ENCODE measurements at regions not wholly inside any gene's neighbourhood (a gene's known extent, or its start where the extent isn't known, plus 50 kb on each side); places are given as distances from the start of the nearest gene placed in this dataset.

DNA sequence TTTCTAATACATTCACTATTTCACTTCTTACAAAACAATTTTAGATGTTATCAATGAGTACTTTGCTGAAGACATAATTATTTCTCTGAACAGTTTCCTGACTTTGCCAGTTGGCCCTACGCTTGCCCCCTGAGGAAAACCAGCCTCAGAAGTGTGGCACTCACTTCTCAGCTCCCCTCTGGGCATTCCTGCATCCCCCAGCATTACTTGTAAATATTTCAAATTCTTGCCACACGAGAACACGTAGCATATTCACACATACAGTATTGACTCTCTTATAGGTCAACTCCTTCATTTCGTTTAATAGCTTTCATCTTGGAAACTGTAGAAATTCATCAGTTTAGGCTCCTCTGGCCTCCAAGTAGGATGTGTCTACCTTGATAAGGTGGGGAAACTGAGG is 65.2 kb downstream of the OTX2 start:
- Histone ChIP-seq H3K4me3 (ENCODE audit: low read depth, low read length, poor library complexity, severe bottlenecking) (no peak overlapping the region), H3K27ac (ENCODE audit: low read depth, low read length, poor library complexity, severe bottlenecking) (no peak overlapping the region), H3K4me1 (ENCODE audit: insufficient read depth, low read length, poor library complexity, severe bottlenecking) (no peaks in the 10 kb centered on the region), H3K27me3 (replicated peaks; ENCODE audit: insufficient read depth, low read depth, low read length, poor library complexity) (no peaks in the 10 kb centered on the region), H3K9me3 (ENCODE audit: low read depth, low read length, poor library complexity, severe bottlenecking) (no peaks in the 10 kb centered on the region), H3K36me3 (ENCODE audit: insufficient read depth, low read length, poor library complexity, severe bottlenecking) (no peaks in the 10 kb centered on the region)
- DNase-seq (ENCODE audit: low spot score): peak; percentile 4
- intact Hi-C loops (cut with micrococcal nuclease; ENCODE audit: unreplicated experiment): no loop called here
- BruUV-seq (replicated peaks): no TSS peak
- ChIA-PET POLR2A (ENCODE audit: low non-redundant PET) (no interaction called here), CTCF (no interaction called here)
- TF ChIP-seq EZH2 (IDR thresholded peaks at IDR 0.05; ENCODE audit: borderline replicate concordance, low read depth, low read length, poor library complexity, severe bottlenecking): no peak

DNA sequence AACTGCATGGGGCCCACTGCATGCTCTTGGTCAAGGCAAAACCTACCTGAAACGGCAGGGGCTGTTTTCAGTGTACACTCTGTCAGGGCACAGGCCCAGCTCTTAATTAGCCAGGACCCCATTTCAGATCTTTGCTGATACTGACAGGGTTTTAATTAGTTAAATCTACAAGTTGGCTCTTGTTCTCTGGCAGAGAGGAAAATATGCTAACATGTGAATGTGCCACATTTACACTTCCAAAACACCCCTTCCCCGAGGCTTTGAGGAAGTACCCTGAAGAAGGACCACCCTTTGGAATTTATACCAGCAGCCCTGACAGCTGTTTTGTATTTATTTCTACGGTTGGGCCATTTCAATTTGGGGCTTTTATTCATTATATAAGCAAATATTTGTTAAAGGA is 66.3 kb downstream of the OTX2 start:
- no peak for DNase-seq (ENCODE audit: low spot score)
- Histone ChIP-seq H3K9me3 (ENCODE audit: low read depth, low read length, poor library complexity, severe bottlenecking) (no peaks in the 10 kb centered on the region), H3K27ac (ENCODE audit: low read depth, low read length, poor library complexity, severe bottlenecking) (no peak overlapping the region), H3K4me3 (ENCODE audit: low read depth, low read length, poor library complexity, severe bottlenecking) (no peak overlapping the region), H3K4me1 (ENCODE audit: insufficient read depth, low read length, poor library complexity, severe bottlenecking) (no peaks in the 10 kb centered on the region), H3K36me3 (ENCODE audit: insufficient read depth, low read length, poor library complexity, severe bottlenecking) (no peaks in the 10 kb centered on the region), H3K27me3 (replicated peaks; ENCODE audit: insufficient read depth, low read depth, low read length, poor library complexity) (no peaks in the 10 kb centered on the region)
- TF ChIP-seq EZH2 (IDR thresholded peaks at IDR 0.05; ENCODE audit: borderline replicate concordance, low read depth, low read length, poor library complexity, severe bottlenecking): no peak
- TF ChIP-seq, protein P1, sequence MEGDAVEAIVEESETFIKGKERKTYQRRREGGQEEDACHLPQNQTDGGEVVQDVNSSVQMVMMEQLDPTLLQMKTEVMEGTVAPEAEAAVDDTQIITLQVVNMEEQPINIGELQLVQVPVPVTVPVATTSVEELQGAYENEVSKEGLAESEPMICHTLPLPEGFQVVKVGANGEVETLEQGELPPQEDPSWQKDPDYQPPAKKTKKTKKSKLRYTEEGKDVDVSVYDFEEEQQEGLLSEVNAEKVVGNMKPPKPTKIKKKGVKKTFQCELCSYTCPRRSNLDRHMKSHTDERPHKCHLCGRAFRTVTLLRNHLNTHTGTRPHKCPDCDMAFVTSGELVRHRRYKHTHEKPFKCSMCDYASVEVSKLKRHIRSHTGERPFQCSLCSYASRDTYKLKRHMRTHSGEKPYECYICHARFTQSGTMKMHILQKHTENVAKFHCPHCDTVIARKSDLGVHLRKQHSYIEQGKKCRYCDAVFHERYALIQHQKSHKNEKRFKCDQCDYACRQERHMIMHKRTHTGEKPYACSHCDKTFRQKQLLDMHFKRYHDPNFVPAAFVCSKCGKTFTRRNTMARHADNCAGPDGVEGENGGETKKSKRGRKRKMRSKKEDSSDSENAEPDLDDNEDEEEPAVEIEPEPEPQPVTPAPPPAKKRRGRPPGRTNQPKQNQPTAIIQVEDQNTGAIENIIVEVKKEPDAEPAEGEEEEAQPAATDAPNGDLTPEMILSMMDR (conservative IDR thresholded peaks at IDR 0.05; ENCODE audit: low read depth, low read length): no peak
- intact Hi-C loops (cut with micrococcal nuclease; ENCODE audit: unreplicated experiment): no loop called here
- ChIA-PET CTCF (no interaction called here), POLR2A (ENCODE audit: low non-redundant PET) (no interaction called here)
- no TSS peak for BruUV-seq (replicated peaks)

DNA sequence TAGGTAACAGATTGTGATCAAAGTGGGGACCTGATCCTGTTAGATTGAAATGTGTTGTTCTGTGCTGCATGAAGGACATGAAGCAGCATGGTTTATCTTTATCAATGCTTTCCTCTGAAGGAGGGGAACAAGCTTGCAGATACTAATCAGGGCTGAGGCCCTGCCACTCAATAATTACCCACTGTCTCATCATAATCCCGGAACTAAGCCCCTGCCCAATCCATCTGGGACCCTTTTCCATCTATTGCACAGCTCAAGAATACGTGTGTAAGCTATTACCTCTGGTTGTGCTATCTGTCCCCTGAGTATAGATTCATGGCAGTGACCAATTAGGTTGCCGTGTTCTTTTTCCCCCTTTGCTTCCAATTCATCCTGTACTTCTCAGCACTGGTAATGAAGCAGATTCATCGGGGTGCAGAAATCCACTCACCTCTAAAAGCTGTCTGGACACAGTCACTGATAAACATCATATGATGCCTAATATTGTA is 67.8 kb downstream of the OTX2 start:
- H3K4me3 ChIP-seq (ENCODE audit: low read depth, low read length, poor library complexity, severe bottlenecking): no peak overlapping the region
- BruUV-seq (replicated peaks): no TSS peak
- H3K36me3 ChIP-seq (ENCODE audit: insufficient read depth, low read length, poor library complexity, severe bottlenecking): no peaks in the 10 kb centered on the region
- H3K27ac ChIP-seq (ENCODE audit: low read depth, low read length, poor library complexity, severe bottlenecking): no peak overlapping the region
- no peaks in the 10 kb centered on the region for H3K4me1 ChIP-seq (ENCODE audit: insufficient read depth, low read length, poor library complexity, severe bottlenecking)
- ChIA-PET POLR2A (ENCODE audit: low non-redundant PET) (no interaction called here), CTCF (no interaction called here)
- intact Hi-C loops (cut with micrococcal nuclease; ENCODE audit: unreplicated experiment): no loop called here
- no peak for DNase-seq (ENCODE audit: low spot score)
- TF ChIP-seq EZH2 (IDR thresholded peaks at IDR 0.05; ENCODE audit: borderline replicate concordance, low read depth, low read length, poor library complexity, severe bottlenecking): no peak
- TF ChIP-seq, protein P1 (conservative IDR thresholded peaks at IDR 0.05; ENCODE audit: low read depth, low read length): no peak
- H3K9me3 ChIP-seq (ENCODE audit: low read depth, low read length, poor library complexity, severe bottlenecking): no peaks in the 10 kb centered on the region
- no peaks in the 10 kb centered on the region for H3K27me3 ChIP-seq (replicated peaks; ENCODE audit: insufficient read depth, low read depth, low read length, poor library complexity)

DNA sequence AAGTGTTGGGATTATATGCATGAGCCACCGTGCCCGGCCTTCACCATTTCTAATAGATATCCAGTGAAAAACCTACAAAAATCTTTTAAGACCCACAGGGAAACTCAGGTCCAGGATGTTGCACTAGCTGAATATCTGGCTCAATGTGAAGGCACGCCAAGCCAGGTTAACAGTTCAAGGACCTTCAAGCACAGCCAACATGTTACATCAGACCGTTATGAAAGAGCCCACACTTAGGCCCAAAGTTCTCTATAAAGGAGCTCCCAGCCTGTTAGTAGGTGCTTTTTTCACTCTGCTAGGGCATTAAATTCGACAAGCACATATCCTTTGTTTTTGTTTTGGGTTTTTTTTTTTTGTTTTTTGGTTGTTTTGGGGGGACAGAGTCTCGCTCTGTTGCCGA is 69.0 kb downstream of the OTX2 start:
- Histone ChIP-seq H3K27ac (ENCODE audit: low read depth, low read length, poor library complexity, severe bottlenecking) (no peak overlapping the region), H3K36me3 (ENCODE audit: insufficient read depth, low read length, poor library complexity, severe bottlenecking) (no peaks in the 10 kb centered on the region), H3K9me3 (ENCODE audit: low read depth, low read length, poor library complexity, severe bottlenecking) (no peaks in the 10 kb centered on the region), H3K4me3 (ENCODE audit: low read depth, low read length, poor library complexity, severe bottlenecking) (no peak overlapping the region), H3K4me1 (ENCODE audit: insufficient read depth, low read length, poor library complexity, severe bottlenecking) (no peaks in the 10 kb centered on the region), H3K27me3 (replicated peaks; ENCODE audit: insufficient read depth, low read depth, low read length, poor library complexity) (no peaks in the 10 kb centered on the region)
- CTCF ChIA-PET: no interaction called here
- no TSS peak for BruUV-seq (replicated peaks)
- POLR2A ChIA-PET (ENCODE audit: low non-redundant PET): interaction anchor here (0.7 kb wide), 1 partner anchor 168 kb away, joined by 3 read pairs; no protein-coding TSS in a partner anchor
- intact Hi-C loops (cut with micrococcal nuclease; ENCODE audit: unreplicated experiment): no loop called here
- no peak for DNase-seq (ENCODE audit: low spot score)
- TF ChIP-seq EZH2 (IDR thresholded peaks at IDR 0.05; ENCODE audit: borderline replicate concordance, low read depth, low read length, poor library complexity, severe bottlenecking): no peak
- TF ChIP-seq, protein P1 (conservative IDR thresholded peaks at IDR 0.05; ENCODE audit: low read depth, low read length): no peak
